Lower leg skin (tissue), 4 donors: ENCODE measurements at regions not wholly inside any gene's neighbourhood (a gene's known extent, or its start where the extent isn't known, plus 50 kb on each side); places are given as distances from the start of the nearest gene placed in this dataset.
"Not testable (repeated sequence)": the region's sequence is repeated elsewhere in the genome, so short reads cannot be mapped to it uniquely, and the experiment has no call there.

Experiments used
- DNase-seq, 2 donors: peaks; one replicate each; pipeline ENCODE4 v3.0.0-alpha.2; 2019; ENCODE audit warnings: low spot score in 2 of 2
- H3K4me3 ChIP-seq: fragments of 200-600 bp; sonication (generic); 2 replicates; pipeline ENCODE4 v1.5.1; 2017; ENCODE audit warnings: mild to moderate bottlenecking, low read depth; ENCODE audit not compliant: poor library complexity, severe bottlenecking
- CTCF ChIP-seq, 3 donors: fragments of 450-650 bp; IDR thresholded peaks; one replicate each; pipeline ENCODE4 v1.5.1; 2016; ENCODE audit warnings: antibody characterized with exemption in 3 of 3, mild to moderate bottlenecking in 3 of 3, moderate library complexity in 2 of 3
- POLR2A ChIP-seq, 2 donors: fragments of 450-650 bp; IDR thresholded peaks; one replicate each; pipeline ENCODE4 v1.6.1; 2016 to 2017; ENCODE audit warnings: antibody characterized with exemption in 2 of 2, mild to moderate bottlenecking in 1 of 2, moderate library complexity in 1 of 2
- WGBS, 2 donors: methylation state at CpG; one replicate each; pipeline ENCODE4 v1.1.5; 2018; 5-methylcytosine and 5-hydroxymethylcytosine counted together
- intact Hi-C: fragments of 100-400 bp; cut with DNase I; formaldehyde crosslinking; loops from one replicate; pipeline ENCODE4 v1.15.0; 2023; ENCODE audit warnings: low total_unique reads

GRCh38 chr5:105042623-105043022 lies 1480.0 kb upstream of the NUDT12 start:
- TF ChIP-seq CTCF (IDR thresholded peaks at IDR 0.05), result no peak
- no peak for TF ChIP-seq POLR2A (IDR thresholded peaks at IDR 0.05)
- intact Hi-C loops, result no loop called here
- WGBS, 2 donors, result 84 to 88% methylated on average over 2 of the region's 2 CpGs
- no peak for DNase-seq
- H3K4me3 ChIP-seq, result no peak overlapping the region

- H3K4me3 ChIP-seq, intact Hi-C loops, DNase-seq: not testable (repeated sequence)
- 82 to 88% methylated on average over 3 of the region's 3 CpGs for WGBS, 2 donors
Measured at GRCh38 chr5:105036814-105037213, 1474.2 kb upstream of the NUDT12 start.

GRCh38 chr5:105034401-105034763 lies 1471.8 kb upstream of the NUDT12 start:
- intact Hi-C loops, result no loop called here
- no peak overlapping the region for H3K4me3 ChIP-seq
- TF ChIP-seq CTCF (IDR thresholded peaks at IDR 0.05), result no peak
- no peak for TF ChIP-seq POLR2A (IDR thresholded peaks at IDR 0.05)
- DNase-seq, result no peak

- intact Hi-C loops, result no loop called here
- no peak for DNase-seq
- no peak overlapping the region for H3K4me3 ChIP-seq
- 79 to 84% methylated on average over 6 of the region's 6 CpGs for whole genome bisulfite sequencing, 2 donors
- TF ChIP-seq CTCF (IDR thresholded peaks at IDR 0.05) (no peak), POLR2A (IDR thresholded peaks at IDR 0.05) (no peak)
Measured at GRCh38 chr5:105033637-105034400, 1471.2 kb upstream of the NUDT12 start.

- DNase-seq, result no peak
- intact Hi-C loops, result no loop called here
- WGBS, 2 donors, result 29 to 45% methylated on average over 4 of the region's 4 CpGs
Measured at GRCh38 chr5:105032917-105033316, 1470.3 kb upstream of the NUDT12 start.

GRCh38 chr5:105030153-105030552 lies 1467.6 kb upstream of the NUDT12 start:
- DNase-seq, result no peak
- no peak for TF ChIP-seq POLR2A (IDR thresholded peaks at IDR 0.05)
- no peak for TF ChIP-seq CTCF (IDR thresholded peaks at IDR 0.05)
- 68 to 71% methylated on average over 2 of the region's 2 CpGs for WGBS, 2 donors
- intact Hi-C loops, result no loop called here
- H3K4me3 ChIP-seq, result no peak overlapping the region

More at GRCh38 chr5:105032917-105033316, 1470.3 kb upstream of the NUDT12 start:
- no peak overlapping the region for H3K4me3 ChIP-seq
- no peak for TF ChIP-seq CTCF (IDR thresholded peaks at IDR 0.05)
- TF ChIP-seq POLR2A (IDR thresholded peaks at IDR 0.05), result no peak
